Bronchial epithelial cell (primary cell): ENCODE measurements at regions not wholly inside any gene's neighbourhood (a gene's known extent, or its start where the extent isn't known, plus 50 kb on each side); places are given as distances from the start of the nearest gene placed in this dataset.

Experiments
- DNase-seq: peaks from one replicate; pipeline ENCODE4 v3.0.0-alpha.2; 2010; ENCODE audit warnings: low read depth
- FAIRE-seq: peaks from 2 replicates; lab custom pipeline; 2011; peaks lifted over from hg19 to GRCh38; lab: Jason Lieb, UNC
- H3K27me3 ChIP-seq: 2 replicates; pipeline ENCODE4 v1.5.1; 2011; ENCODE audit warnings: low read length; ENCODE audit not compliant: control insufficient read depth, insufficient read depth
- H3K36me3 ChIP-seq: 2 replicates; pipeline ENCODE4 v1.5.1; 2011; ENCODE audit warnings: low read length; ENCODE audit not compliant: control insufficient read depth, insufficient read depth
- H3K4me3 ChIP-seq: 2 replicates; pipeline ENCODE4 v1.5.1; 2011; ENCODE audit warnings: mild to moderate bottlenecking, low read depth, low read length, control low read depth
- TF ChIP-seq, protein P1 (sequence below): IDR thresholded peaks from 2 replicates; pipeline ENCODE4 v1.5.1; 2011; ENCODE audit warnings: mild to moderate bottlenecking, moderate library complexity, low read length, control low read depth, inconsistent platforms; ENCODE audit not compliant: insufficient read depth, severe bottlenecking

DNA sequence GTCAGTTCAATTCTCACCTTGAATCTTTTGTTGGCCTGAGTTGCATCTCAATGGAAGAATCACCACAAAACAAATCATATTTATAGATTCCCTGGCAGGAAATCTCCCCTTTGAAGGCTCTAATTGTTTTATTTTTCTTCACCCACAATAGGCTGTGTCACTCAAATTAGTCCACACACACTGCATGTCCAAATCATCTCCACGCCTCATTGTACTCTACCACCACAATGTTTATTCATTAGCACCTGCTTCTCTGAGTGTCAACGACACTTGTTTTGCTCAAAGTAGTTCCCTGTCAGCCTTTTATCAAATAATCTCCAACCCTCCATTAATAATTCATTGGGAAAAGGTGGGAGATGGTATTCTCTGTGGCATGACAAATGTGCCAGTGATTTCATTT lies 164.3 kb downstream of the ABCC12 start:
- DNase-seq: no peak
- FAIRE-seq: no peak
- TF ChIP-seq, protein P1, sequence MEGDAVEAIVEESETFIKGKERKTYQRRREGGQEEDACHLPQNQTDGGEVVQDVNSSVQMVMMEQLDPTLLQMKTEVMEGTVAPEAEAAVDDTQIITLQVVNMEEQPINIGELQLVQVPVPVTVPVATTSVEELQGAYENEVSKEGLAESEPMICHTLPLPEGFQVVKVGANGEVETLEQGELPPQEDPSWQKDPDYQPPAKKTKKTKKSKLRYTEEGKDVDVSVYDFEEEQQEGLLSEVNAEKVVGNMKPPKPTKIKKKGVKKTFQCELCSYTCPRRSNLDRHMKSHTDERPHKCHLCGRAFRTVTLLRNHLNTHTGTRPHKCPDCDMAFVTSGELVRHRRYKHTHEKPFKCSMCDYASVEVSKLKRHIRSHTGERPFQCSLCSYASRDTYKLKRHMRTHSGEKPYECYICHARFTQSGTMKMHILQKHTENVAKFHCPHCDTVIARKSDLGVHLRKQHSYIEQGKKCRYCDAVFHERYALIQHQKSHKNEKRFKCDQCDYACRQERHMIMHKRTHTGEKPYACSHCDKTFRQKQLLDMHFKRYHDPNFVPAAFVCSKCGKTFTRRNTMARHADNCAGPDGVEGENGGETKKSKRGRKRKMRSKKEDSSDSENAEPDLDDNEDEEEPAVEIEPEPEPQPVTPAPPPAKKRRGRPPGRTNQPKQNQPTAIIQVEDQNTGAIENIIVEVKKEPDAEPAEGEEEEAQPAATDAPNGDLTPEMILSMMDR: no peak
- Histone ChIP-seq H3K36me3 (no peaks in the 10 kb centered on the region), H3K4me3 (no peak overlapping the region), H3K27me3 (no peaks in the 10 kb centered on the region)

DNA sequence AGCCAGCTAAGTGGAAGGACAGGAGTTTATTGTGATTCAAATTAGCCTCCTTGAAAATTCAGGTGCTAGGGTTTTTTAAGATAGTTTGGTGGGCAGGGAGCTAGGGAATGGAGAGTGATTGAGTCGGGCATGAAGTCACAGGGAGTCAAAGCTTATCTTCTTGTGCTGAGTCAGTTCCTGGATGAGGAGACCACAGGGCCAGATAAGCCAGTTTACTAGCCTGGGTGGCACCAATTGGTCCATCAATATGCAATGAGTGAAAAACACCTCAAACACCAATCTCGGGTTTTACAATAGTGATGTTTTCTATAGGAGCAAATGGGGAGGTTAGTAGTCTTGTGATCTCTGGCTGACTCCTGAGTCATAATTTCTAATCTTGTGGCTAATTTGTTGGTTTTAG lies 165.1 kb downstream of the ABCC12 start:
- TF ChIP-seq, protein P1: no peak
- FAIRE-seq (no peak), DNase-seq (no peak)
- H3K4me3 ChIP-seq: no peak overlapping the region
- no peaks in the 10 kb centered on the region for H3K36me3 ChIP-seq
- no peaks in the 10 kb centered on the region for H3K27me3 ChIP-seq

DNA sequence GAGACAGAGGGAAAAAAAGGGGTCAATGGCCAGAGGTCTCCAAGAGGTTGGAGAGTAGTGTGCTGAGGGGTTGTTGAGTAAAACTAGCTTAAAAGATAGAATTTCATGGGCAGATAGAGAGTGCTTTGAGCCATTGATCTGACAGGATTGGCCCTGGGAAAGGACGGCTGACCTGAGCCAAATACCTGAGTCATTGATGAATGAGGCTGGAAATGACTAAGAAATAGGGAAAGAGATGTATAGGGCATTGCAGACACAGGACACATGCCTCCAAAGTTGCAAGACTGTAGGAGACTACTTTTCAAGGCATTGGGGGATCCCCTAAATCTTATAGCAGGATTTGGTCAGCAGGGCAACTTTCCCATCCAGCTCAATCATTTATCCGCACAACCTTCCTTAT lies 168.7 kb downstream of the ABCC12 start:
- H3K27me3 ChIP-seq: no peaks in the 10 kb centered on the region
- FAIRE-seq (no peak), DNase-seq (peak; percentile 63)
- no peaks in the 10 kb centered on the region for H3K36me3 ChIP-seq
- H3K4me3 ChIP-seq: no peak overlapping the region
- TF ChIP-seq, protein P1: no peak

DNA sequence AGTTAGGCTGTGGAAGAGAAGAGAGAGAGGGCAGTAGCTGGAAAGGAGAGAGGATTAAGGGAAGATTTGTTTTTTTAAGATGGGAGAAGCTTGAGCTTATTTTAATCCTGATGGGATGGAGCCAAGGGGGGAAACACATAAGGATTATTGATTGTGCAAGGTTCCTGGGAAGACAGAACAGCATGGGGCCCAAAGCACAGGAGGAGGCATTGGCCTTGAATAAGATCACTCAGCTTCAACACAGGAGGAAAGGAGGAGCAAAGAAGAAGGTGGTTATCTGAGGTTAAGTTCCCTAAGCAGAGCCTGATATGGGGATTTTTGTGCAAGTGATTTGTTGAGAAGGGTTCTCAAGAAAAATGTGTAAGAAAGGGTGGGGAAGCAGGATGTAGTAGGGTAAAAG lies 169.8 kb downstream of the ABCC12 start:
- DNase-seq (no peak), FAIRE-seq (no peak)
- H3K36me3 ChIP-seq: no peaks in the 10 kb centered on the region
- TF ChIP-seq, protein P1: no peak
- no peak overlapping the region for H3K4me3 ChIP-seq
- H3K27me3 ChIP-seq: no peaks in the 10 kb centered on the region

DNA sequence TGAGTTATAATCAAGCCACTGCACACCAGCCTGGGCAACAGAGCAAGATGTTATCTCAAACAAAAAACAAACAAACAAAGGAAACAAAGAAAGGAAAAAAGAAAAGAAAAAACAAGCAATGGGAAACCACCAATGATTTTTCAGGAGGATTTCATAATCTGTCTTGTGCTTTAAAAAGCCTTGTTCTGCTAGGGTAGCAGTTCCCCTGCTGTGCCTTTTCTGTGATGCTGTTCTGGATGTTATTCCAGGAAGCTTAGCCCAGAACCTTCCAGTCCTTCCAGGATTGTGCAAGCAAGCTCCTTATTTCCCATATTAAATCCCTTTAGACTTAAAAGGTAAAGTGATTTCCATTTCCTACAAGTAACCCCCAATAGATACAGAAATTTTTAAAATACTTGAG lies 171.1 kb downstream of the ABCC12 start:
- FAIRE-seq: no peak
- TF ChIP-seq, protein P1: no peak
- Histone ChIP-seq H3K36me3 (no peaks in the 10 kb centered on the region), H3K27me3 (no peaks in the 10 kb centered on the region), H3K4me3 (no peak overlapping the region)
- DNase-seq: no peak

DNA sequence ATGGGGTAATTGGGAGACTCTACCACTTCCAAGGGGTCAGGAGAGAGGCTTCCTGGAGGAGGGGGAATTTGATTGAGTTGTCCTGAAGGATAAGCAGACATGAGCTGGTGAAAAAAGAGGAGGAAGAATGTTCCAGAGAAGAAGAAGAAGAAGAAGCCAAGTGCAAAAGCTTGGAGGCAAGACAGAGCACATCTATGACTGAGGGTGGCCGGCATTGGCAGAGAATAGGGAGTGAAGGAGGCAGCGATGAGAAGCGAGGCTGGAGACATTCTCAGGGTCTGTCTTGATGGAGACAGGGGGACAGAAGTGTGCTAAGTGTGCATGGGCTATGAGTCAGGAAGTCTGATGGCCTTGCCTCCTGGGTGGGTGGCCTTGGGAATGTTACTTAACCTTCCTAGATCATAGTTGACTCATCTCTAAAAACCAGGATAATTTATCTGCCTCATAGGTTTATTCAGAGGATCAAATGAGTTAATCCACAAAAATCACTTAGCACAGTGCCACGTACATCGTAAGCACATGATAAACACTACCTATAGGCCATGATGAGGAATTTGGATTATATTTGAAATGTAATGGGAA lies 171.7 kb downstream of the ABCC12 start:
- FAIRE-seq (no peak), DNase-seq (peak; percentile 37)
- TF ChIP-seq, protein P1: no peak

More for the DNA sequence above, 171.7 kb downstream of the ABCC12 start:
- H3K36me3 ChIP-seq: no peaks in the 10 kb centered on the region
- H3K27me3 ChIP-seq: peaks cover 2% of the 10 kb centered on the region
- no peak overlapping the region for H3K4me3 ChIP-seq
